Activated CD4-positive, alpha-beta memory T cell treated with anti-CD3 and anti-CD28 coated beads for 36 hours (primary cell): ENCODE measurements at regions not wholly inside any gene's neighbourhood (a gene's known extent, or its start where the extent isn't known, plus 50 kb on each side); places are given as distances from the start of the nearest gene placed in this dataset.

ENCODE experiments used
- CTCF ChIA-PET: fragments of 350-600 bp; sonication (Branson Sonifier 250); formaldehyde crosslinking; loops from one replicate; lab custom pipeline; 2021; ENCODE audit warnings: antibody characterized with exemption, inconsistent platforms; lab: Charles Lee
- POLR2A ChIA-PET: fragments of 350-600 bp; sonication (Branson Sonifier 250); formaldehyde crosslinking; loops from one replicate; lab custom pipeline; 2021; ENCODE audit warnings: antibody characterized with exemption; lab: Charles Lee
- DNase-seq: peaks from one replicate; pipeline ENCODE4 v3.0.0-alpha.2; 2020
- H3K27ac Mint-ChIP-seq: one replicate; pipeline ENCODE4 v1.8.0; 2021; ENCODE audit warnings: mixed read lengths
- H3K27me3 Mint-ChIP-seq: one replicate; pipeline ENCODE4 v1.8.0; 2021; ENCODE audit warnings: mixed read lengths
- H3K36me3 Mint-ChIP-seq: one replicate; pipeline ENCODE4 v1.8.0; 2021; ENCODE audit warnings: mixed read lengths
- H3K4me1 Mint-ChIP-seq: one replicate; pipeline ENCODE4 v1.8.0; 2021; ENCODE audit warnings: low read depth, mixed read lengths
- H3K4me3 Mint-ChIP-seq: one replicate; pipeline ENCODE4 v1.8.0; 2021; ENCODE audit warnings: mild to moderate bottlenecking, mixed read lengths
- H3K9me3 Mint-ChIP-seq: one replicate; pipeline ENCODE4 v1.8.0; 2021; ENCODE audit warnings: mixed read lengths
- intact Hi-C: fragments of 100-400 bp; cut with micrococcal nuclease; formaldehyde crosslinking; loops from one replicate; pipeline ENCODE4 v1.15.1; 2023

GRCh38 chr9:78778318-78778717 is 481.4 kb downstream of the PSAT1 start:
- ChIA-PET CTCF (no interaction called here), POLR2A (no interaction called here)
- Mint-ChIP-seq H3K27me3 (no peaks in the 10 kb centered on the region), H3K27ac (no peak overlapping the region), H3K9me3 (no peaks in the 10 kb centered on the region), H3K36me3 (no peaks in the 10 kb centered on the region), H3K4me1 (no peaks in the 10 kb centered on the region), H3K4me3 (no peak overlapping the region)
- intact Hi-C loops: no loop called here
- DNase-seq: no peak

GRCh38 chr9:78778861-78779374 is 482.0 kb downstream of the PSAT1 start:
- H3K27ac Mint-ChIP-seq: no peak overlapping the region
- H3K4me1 Mint-ChIP-seq: no peaks in the 10 kb centered on the region
- DNase-seq: no peak
- ChIA-PET POLR2A (no interaction called here), CTCF (no interaction called here)
- H3K4me3 Mint-ChIP-seq: no peak overlapping the region
- intact Hi-C loops: no loop called here
- no peaks in the 10 kb centered on the region for H3K9me3 Mint-ChIP-seq
- no peaks in the 10 kb centered on the region for H3K36me3 Mint-ChIP-seq
- no peaks in the 10 kb centered on the region for H3K27me3 Mint-ChIP-seq

GRCh38 chr9:78781681-78782080 is 484.8 kb downstream of the PSAT1 start:
- POLR2A ChIA-PET: no interaction called here

GRCh38 chr9:78782234-78782633 is 485.3 kb downstream of the PSAT1 start:
- CTCF ChIA-PET: interaction anchor here (0.6 kb wide), 1 partner anchor 89 kb away, joined by 3 read pairs; no protein-coding TSS in a partner anchor

More at GRCh38 chr9:78781681-78782080, 484.8 kb downstream of the PSAT1 start:
- Mint-ChIP-seq H3K27ac (no peak overlapping the region), H3K4me1 (no peaks in the 10 kb centered on the region), H3K9me3 (no peaks in the 10 kb centered on the region), H3K36me3 (no peaks in the 10 kb centered on the region), H3K4me3 (no peak overlapping the region), H3K27me3 (no peaks in the 10 kb centered on the region)
- intact Hi-C loops: no loop called here
- no peak for DNase-seq
- CTCF ChIA-PET: interaction anchor here (0.6 kb wide), 1 partner anchor 90 kb away, joined by 3 read pairs; no protein-coding TSS in a partner anchor

GRCh38 chr9:78782858-78783257 is 485.9 kb downstream of the PSAT1 start:
- intact Hi-C loops: no loop called here
- no peak overlapping the region for H3K4me3 Mint-ChIP-seq
- POLR2A ChIA-PET: interaction anchor here (0.6 kb wide), 1 partner anchor 29 kb away, joined by 3 read pairs; no protein-coding TSS in a partner anchor

More at GRCh38 chr9:78782234-78782633, 485.3 kb downstream of the PSAT1 start:
- POLR2A ChIA-PET: no interaction called here
- Mint-ChIP-seq H3K4me3 (no peak overlapping the region), H3K27ac (no peak overlapping the region), H3K9me3 (no peaks in the 10 kb centered on the region), H3K27me3 (no peaks in the 10 kb centered on the region), H3K36me3 (no peaks in the 10 kb centered on the region), H3K4me1 (no peaks in the 10 kb centered on the region)
- intact Hi-C loops: no loop called here
- DNase-seq: no peak

GRCh38 chr9:78783743-78784142 is 486.8 kb downstream of the PSAT1 start:
- Mint-ChIP-seq H3K36me3 (no peaks in the 10 kb centered on the region), H3K27me3 (no peaks in the 10 kb centered on the region), H3K27ac (no peak overlapping the region), H3K9me3 (no peaks in the 10 kb centered on the region), H3K4me3 (no peak overlapping the region), H3K4me1 (no peaks in the 10 kb centered on the region)
- DNase-seq: no peak
- ChIA-PET CTCF (no interaction called here), POLR2A (no interaction called here)
- intact Hi-C loops: no loop called here

More at GRCh38 chr9:78782858-78783257, 485.9 kb downstream of the PSAT1 start:
- Mint-ChIP-seq H3K9me3 (no peaks in the 10 kb centered on the region), H3K27me3 (no peaks in the 10 kb centered on the region), H3K27ac (no peak overlapping the region), H3K36me3 (no peaks in the 10 kb centered on the region), H3K4me1 (no peaks in the 10 kb centered on the region)
- CTCF ChIA-PET: no interaction called here
- DNase-seq: no peak

- H3K4me3 Mint-ChIP-seq: no peak overlapping the region
- CTCF ChIA-PET: interaction anchor here (0.6 kb wide), 1 partner anchor 1363 kb away, joined by 3 read pairs; no protein-coding TSS in a partner anchor
- DNase-seq: no peak
- no peaks in the 10 kb centered on the region for H3K36me3 Mint-ChIP-seq
- POLR2A ChIA-PET: no interaction called here
- H3K27ac Mint-ChIP-seq: no peak overlapping the region
- no peaks in the 10 kb centered on the region for H3K4me1 Mint-ChIP-seq
- no peaks in the 10 kb centered on the region for H3K27me3 Mint-ChIP-seq
- H3K9me3 Mint-ChIP-seq: no peaks in the 10 kb centered on the region
- intact Hi-C loops: no loop called here
Measured at GRCh38 chr9:78786794-78787193, 489.9 kb downstream of the PSAT1 start.

GRCh38 chr9:78788101-78788500 is 491.2 kb downstream of the PSAT1 start:
- POLR2A ChIA-PET: no interaction called here
- H3K27me3 Mint-ChIP-seq: no peaks in the 10 kb centered on the region

GRCh38 chr9:78791779-78792178 is 494.9 kb downstream of the PSAT1 start:
- Mint-ChIP-seq H3K4me1 (no peaks in the 10 kb centered on the region), H3K36me3 (no peaks in the 10 kb centered on the region), H3K9me3 (no peaks in the 10 kb centered on the region), H3K27ac (no peak overlapping the region), H3K27me3 (no peaks in the 10 kb centered on the region), H3K4me3 (no peak overlapping the region)
- POLR2A ChIA-PET: no interaction called here
- CTCF ChIA-PET: interaction anchor here (0.7 kb wide), 1 partner anchor 29 kb away, joined by 3 read pairs; no protein-coding TSS in a partner anchor
- intact Hi-C loops: no loop called here
- no peak for DNase-seq

More at GRCh38 chr9:78788101-78788500, 491.2 kb downstream of the PSAT1 start:
- H3K9me3 Mint-ChIP-seq: no peaks in the 10 kb centered on the region
- H3K36me3 Mint-ChIP-seq: no peaks in the 10 kb centered on the region
- H3K4me3 Mint-ChIP-seq: no peak overlapping the region
- CTCF ChIA-PET: no interaction called here
- H3K4me1 Mint-ChIP-seq: no peaks in the 10 kb centered on the region
- intact Hi-C loops: no loop called here
- DNase-seq: no peak
- H3K27ac Mint-ChIP-seq: no peak overlapping the region

- Mint-ChIP-seq H3K9me3 (no peaks in the 10 kb centered on the region), H3K36me3 (no peaks in the 10 kb centered on the region), H3K27ac (no peak overlapping the region), H3K4me3 (no peak overlapping the region), H3K4me1 (no peaks in the 10 kb centered on the region), H3K27me3 (no peaks in the 10 kb centered on the region)
- DNase-seq: no peak
- intact Hi-C loops: no loop called here
- ChIA-PET POLR2A (no interaction called here), CTCF (no interaction called here)
Measured at GRCh38 chr9:78792745-78793144, 495.8 kb downstream of the PSAT1 start.

- H3K9me3 Mint-ChIP-seq: no peaks in the 10 kb centered on the region
- H3K4me1 Mint-ChIP-seq: no peaks in the 10 kb centered on the region
- ChIA-PET CTCF (no interaction called here), POLR2A (no interaction called here)
- no peaks in the 10 kb centered on the region for H3K27me3 Mint-ChIP-seq
- H3K4me3 Mint-ChIP-seq: no peak overlapping the region
- intact Hi-C loops: no loop called here
- H3K27ac Mint-ChIP-seq: no peak overlapping the region
- no peak for DNase-seq
- no peaks in the 10 kb centered on the region for H3K36me3 Mint-ChIP-seq
Measured at GRCh38 chr9:78805771-78806170, 508.8 kb downstream of the PSAT1 start.

- intact Hi-C loops: no loop called here
- Mint-ChIP-seq H3K36me3 (no peaks in the 10 kb centered on the region), H3K4me3 (no peak overlapping the region), H3K27ac (no peak overlapping the region), H3K9me3 (no peaks in the 10 kb centered on the region), H3K4me1 (no peaks in the 10 kb centered on the region), H3K27me3 (no peaks in the 10 kb centered on the region)
- no peak for DNase-seq
- ChIA-PET POLR2A (no interaction called here), CTCF (no interaction called here)
Measured at GRCh38 chr9:78806492-78807160, 509.7 kb downstream of the PSAT1 start.

GRCh38 chr9:78807286-78807685 is 510.4 kb downstream of the PSAT1 start:
- no peaks in the 10 kb centered on the region for H3K9me3 Mint-ChIP-seq
- H3K4me1 Mint-ChIP-seq: no peaks in the 10 kb centered on the region
- H3K4me3 Mint-ChIP-seq: no peak overlapping the region
- DNase-seq: no peak
- CTCF ChIA-PET: no interaction called here
- no peak overlapping the region for H3K27ac Mint-ChIP-seq
- intact Hi-C loops: no loop called here
- POLR2A ChIA-PET: no interaction called here
- no peaks in the 10 kb centered on the region for H3K36me3 Mint-ChIP-seq
- no peaks in the 10 kb centered on the region for H3K27me3 Mint-ChIP-seq
